Umbilical cord (tissue), 1 donor: ENCODE measurements at regions not wholly inside any gene's neighbourhood (a gene's known extent, or its start where the extent isn't known, plus 50 kb on each side); places are given as distances from the start of the nearest gene placed in this dataset.
A peak's percentile ranks its signal among the peaks of the same experiment; 100 is the strongest.

Source experiments
- DNase-seq: peaks from one replicate; pipeline ENCODE4 v3.0.0-alpha.2; 2015; ENCODE audit warnings: low spot score

DNA sequence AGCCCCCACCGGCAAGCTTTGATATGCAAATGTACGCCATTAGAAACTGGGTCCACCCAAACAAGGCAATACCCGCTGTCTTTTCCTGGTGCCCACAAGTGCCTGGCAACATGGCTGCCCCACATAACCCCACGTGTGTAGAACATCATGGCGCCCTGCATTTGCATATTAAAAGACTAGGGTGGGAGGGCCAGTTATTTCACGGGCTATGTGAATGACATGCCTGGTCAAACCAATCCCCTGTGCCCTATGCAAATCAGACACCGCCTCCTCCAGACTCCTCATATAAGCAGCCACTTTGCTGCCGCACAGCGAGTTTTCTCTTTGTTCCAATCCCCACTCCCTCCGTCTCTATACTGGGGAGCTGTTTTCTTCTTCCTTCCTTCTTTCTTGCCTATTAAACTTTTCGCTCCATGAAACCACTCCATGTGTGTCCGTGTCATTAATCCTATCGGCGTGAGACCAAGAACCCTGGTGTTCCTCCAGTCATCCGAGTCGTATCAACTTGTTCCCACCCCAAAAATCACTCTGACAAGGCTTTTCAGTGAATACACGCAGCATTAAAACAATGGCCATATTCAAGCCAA, 112.6 kb upstream of the SORBS2 start:
- no peak for DNase-seq

DNA sequence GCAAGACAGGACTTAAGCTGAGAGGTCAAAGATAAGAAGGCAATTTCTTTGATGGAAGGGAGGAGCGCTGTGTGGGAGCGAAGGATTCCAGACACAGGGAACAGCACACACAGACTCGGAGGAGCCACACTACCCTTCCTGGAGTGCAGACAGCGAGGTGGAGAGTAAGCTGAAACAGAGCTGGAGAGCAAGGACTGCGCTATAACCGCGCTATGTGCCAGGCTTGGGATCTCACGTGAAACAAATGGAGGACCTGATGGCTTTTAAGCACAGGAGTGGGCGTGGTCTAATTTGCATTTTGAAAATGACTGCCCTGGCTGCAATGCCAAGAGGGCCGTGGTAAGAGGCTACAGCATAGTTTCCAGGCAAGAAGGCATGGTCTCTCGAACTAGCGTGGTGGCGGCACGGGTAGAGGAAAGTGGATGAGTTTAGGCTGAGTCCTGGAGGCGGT, 113.9 kb upstream of the SORBS2 start:
- peak; percentile 58 for DNase-seq

DNA sequence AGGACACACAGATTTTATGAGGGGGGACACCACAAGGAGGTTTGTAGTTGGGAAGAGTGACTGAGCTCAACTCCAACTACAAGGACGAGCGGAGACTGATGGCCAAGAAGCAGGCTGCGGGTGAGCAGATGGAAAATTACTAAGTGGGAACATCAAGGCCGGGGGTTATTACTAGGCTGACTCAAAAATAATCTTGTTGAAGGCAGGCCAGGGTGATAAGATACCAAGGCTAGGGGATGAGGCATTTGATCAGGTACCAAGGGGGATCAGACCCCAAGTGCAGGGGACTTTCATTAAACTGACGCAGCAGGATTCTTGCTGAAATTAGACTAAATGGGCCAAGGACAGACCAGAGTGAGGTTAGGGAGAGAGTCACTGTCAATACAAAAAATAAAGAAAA, 119.4 kb upstream of the SORBS2 start:
- DNase-seq = no peak

DNA sequence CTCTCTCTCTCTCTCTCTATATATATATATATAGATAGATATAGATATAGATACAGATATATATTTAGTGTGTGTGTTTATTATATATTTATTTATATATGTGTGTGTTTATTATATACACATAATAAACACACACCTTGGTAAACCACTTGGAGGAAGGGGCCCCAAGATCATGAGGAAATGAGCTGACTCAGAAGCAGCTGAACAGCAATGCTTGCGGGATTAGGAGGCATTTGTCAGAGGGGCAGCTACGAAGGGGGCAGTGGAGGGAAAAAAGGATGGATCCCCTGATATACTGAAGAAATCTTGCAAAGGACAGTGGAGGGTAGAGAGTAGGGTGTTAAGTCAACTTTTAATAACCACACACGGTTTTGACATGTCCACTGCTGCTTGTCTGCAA, 120.0 kb upstream of the SORBS2 start:
- DNase-seq = peak; percentile 30

DNA sequence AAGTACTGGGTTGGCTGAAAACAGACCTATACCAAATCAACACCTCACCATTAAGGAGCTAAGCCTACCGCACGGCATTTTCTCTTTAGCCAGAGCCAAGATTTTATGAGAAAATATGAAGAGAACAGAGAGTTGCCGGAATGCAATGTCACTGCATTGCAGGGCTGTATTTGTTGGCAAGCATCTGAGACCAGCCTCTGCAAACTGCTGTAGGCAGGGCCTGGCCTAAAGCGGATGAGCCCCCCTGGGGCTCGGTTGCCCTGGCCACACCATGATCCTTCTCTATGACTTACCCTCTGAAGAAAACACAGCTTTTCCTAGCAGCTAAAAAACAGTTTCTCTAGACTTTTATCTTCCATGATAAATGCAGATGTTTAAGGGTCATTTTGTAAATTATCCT, 120.5 kb upstream of the SORBS2 start:
- DNase-seq = peak; percentile 77

DNA sequence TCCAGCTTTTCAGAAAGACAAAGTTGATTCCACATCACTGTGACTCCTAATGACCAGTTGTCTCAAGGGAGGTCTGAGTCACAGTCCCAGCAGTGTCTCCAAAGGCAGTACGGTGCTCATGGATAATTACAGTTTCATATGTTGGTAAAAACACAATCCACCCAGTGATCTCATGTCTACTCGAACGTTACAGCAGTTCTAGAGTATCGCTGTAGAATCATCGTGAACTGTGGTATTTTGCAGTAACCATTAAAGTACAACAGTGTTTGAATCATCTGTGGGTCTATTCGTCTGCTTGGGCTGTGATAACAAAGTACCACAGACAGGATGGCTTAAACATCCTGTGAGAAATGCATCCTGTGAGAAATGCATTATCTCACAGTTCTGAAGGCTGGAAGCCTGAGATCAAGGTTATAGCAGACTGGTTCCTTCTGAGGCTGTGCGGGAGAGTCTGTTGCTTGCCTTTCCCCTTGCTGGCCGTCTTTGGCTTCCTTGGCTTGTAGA, 121.1 kb upstream of the SORBS2 start:
- DNase-seq = peak; percentile 56

DNA sequence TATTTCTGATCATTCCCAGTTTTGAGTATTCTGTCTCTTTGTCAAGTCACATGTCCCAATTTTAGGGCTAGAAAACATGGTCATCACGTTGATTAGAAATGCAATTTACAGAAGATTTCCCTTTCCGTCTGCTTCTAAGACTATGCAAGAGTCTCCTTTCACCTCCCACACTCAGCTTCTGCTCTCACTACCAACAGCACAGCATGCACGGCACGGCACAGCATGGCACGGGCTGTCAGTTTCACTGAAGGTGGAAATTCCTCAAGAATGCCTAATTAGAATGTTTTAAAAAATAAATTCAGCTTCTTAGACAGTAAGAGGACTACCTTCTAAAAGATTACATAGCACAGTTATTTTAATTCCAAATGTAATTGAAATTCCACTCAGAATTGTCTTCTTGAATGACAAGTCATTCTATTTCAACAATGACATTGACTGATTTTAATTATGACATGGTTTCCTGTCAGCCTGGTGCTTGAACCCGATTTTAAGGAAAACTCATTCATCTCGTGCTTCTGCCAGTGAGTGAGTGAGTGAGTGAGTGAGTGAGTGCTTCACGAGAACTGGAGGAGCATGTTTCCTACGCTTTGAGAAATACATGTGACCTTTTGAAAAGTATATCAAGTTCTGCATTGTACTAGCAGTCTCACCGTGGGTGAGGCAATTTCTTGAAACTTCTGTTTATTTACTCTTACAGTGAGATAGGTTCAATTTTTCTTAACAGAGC, 124.8 kb upstream of the SORBS2 start:
- no peak for DNase-seq

DNA sequence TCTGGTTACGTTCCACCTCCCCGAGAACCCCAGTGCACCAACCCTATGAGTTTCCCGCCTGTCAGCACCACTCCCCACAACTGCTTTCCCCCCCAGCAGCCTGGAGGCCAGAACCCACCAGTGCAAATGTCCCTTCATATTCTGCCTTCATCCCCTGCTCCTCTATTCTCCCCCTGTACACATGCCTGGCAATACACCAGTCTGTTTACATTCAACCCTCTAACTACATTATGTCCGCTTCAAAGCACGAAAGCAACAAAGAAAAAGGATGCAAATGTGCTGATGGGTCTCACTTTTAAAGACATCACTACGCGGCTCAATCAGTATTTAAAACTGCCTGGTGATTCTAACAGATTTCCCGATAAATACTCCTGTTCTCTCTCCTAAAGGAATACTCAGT, 126.7 kb upstream of the SORBS2 start:
- no peak for DNase-seq

DNA sequence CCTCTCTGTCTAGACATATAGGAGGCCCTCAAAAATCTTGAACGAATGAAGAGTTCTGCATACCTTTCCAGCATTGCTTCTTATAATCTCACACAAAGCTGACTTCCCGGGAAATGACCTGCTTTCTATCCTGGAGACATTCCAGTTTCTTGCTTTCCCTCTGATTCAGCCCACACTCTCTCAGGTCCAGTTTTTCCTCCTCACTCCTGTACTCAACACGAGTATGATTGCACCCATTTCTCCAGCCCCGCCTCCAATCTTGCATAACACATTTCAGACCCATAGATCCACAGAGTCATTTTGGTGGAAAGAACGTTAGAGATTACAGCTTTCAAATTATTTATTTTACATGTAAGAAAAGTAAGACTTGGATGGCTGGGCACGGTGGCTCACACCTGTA, 127.5 kb upstream of the TLR3 start:
- DNase-seq = peak; percentile 17

DNA sequence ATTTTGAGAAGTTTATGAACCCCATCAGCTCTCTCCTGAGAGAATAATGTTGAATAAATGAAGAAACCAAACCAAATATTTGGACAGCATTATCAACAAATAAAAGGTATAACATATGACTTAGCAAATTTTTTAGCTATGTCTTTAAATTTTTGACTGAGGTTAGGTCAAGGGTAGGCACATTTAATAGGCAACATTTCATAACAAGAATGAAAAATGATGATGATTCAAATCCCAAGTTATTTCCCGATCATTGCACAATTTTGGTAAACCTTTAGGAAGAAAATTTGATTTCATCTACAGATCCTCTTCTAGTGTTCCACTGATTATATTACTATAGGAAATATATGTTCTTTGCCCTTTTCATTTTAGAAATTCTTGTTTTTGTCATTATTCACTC, 123.7 kb upstream of the TLR3 start:
- DNase-seq = no peak

DNA sequence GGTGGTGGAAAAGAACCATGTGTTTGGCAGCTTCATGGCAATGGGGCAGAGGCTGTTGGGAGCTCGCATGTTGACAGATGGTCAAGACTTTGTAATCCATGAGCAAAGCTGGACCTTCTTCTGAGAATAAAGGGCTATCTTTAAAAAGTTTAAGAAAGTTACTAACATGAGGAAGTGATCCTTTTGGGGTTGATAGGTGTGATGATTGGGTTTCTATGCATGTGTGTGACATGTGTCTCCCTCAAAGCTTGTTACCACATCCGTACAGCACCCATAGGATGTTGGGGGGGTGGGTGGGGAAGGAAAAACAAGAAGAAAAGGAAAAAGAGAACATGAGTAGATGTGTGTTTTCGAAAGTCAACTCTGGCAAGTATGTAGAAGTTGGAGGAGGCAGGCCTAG, 123.0 kb upstream of the TLR3 start:
- DNase-seq = no peak

DNA sequence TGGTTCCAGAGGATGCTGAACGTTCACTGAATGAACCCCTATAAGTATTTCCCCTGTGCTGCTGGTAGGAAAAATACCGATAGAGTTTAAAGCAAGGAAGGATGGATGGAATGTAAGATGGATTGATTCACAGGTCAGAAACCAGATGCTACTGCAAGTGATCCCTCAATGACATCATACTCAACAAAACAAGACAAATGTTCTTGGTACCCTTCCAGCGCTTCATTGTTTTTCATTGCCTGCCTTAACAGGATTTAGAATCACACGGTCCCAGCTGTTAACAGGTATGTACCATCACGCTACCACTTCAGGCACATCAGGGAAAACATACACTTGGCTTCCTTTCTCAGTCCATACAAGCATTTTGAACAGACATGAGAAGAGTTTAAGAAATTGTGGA, 118.1 kb upstream of the TLR3 start:
- no peak for DNase-seq

DNA sequence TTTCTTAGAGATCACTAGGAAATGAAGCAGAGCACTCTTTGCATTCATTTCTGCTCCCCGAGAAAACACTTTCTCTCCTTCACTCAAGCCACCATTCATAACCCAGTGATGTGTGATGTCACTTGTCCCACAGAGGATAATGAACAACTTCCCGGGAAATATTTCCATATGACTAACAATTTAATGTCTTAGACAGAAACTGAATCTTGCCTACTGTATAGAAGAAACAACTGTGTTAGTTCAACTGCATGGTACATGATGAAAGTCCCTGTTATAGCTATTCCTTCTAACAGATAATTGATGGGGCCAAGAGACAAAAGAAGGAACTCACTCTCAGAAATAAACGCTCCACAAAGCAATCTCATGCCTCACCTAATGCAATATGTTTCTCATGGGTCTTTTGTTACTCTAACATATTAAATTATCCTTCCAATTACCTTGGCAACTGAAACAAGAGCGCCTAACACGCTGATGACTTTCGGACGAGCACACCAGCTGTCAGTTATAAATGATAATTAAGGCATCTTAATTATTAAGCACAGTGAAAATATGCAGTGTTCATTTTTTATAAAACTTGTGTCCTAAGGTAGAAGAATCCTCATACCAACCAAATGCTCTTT, 113.7 kb upstream of the TLR3 start:
- DNase-seq = no peak

DNA sequence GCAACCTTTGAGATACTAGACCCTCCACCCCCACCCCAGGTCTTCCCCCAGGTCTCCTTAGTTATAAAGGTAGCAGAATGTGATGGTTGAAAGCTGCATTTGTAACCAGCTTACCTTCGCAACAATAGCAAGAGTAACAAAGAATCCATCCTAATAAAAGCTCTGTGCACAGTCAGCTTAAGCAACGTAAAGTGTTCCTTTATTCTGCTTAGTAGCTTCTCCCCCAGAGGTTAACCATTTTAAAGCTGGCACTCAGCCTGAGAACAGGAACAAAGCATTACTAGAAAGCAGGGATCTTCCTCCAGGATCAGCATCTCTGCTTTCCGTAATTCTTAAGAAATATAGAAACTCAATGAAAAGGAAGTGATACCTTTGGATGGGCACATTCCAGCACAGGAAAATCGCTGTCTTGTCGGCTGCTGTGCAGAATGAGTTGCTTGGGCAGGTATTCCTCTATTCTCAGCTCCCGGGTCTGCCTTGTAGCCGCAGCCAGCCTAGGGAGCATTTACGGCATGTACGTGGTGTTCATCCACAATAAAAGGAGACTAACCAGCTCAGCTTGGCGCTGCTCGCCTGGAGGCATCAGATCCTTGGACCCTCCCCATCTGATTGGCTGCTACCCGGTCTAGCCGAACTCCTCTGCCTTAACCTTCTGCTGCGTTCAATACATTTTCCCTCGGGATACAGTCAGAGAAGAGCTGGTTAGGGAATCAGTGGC, 113.0 kb upstream of the TLR3 start:
- DNase-seq = no peak

DNA sequence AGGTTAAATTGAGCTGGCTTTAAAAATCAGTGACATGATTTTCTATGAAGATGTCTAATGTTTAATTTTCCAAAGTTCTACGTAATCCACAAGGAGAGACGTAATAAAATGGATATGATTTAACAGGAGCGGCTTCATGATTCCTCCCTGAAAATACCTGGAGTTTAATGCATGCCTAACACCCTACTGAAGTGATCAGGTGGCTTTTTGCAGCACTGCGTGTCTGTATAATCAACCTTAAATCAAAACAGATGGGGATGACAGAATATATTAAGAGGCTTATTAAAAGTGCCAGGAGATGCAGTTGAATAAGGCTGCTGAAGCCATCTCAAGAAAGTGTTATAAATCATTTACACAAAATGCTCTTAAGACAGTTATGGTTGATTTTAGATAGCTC, 112.4 kb upstream of the TLR3 start:
- DNase-seq = no peak

DNA sequence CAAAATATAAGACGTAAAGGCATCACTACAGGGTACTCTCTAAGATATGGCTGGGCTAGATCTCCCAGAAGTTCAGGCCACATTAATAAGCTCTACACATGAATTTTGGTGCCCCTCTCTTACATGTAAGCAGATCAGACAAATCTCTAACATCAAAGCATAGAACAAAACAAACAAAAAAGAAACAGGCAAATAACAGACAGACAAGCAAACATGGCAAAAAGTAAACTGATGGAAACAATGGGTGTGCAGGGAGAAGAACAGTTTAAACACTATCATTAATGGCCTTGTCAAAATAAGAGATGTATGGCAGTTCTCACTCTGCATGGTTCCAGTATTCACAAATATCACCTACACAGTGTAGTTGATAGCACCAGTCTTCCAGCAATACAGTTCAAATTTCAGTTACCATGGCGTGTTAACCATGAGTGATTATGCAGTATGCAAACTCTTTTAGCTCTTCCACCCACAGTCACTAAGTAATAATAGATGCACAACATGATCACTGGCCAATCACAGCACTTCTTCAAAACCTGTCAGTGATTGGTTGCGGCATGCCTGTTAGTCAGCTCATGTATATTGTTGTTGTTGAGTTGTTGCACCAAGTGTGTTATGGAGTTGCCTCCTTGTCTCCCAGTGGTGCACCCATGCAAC, 110.7 kb upstream of the TLR3 start:
- DNase-seq = no peak

DNA sequence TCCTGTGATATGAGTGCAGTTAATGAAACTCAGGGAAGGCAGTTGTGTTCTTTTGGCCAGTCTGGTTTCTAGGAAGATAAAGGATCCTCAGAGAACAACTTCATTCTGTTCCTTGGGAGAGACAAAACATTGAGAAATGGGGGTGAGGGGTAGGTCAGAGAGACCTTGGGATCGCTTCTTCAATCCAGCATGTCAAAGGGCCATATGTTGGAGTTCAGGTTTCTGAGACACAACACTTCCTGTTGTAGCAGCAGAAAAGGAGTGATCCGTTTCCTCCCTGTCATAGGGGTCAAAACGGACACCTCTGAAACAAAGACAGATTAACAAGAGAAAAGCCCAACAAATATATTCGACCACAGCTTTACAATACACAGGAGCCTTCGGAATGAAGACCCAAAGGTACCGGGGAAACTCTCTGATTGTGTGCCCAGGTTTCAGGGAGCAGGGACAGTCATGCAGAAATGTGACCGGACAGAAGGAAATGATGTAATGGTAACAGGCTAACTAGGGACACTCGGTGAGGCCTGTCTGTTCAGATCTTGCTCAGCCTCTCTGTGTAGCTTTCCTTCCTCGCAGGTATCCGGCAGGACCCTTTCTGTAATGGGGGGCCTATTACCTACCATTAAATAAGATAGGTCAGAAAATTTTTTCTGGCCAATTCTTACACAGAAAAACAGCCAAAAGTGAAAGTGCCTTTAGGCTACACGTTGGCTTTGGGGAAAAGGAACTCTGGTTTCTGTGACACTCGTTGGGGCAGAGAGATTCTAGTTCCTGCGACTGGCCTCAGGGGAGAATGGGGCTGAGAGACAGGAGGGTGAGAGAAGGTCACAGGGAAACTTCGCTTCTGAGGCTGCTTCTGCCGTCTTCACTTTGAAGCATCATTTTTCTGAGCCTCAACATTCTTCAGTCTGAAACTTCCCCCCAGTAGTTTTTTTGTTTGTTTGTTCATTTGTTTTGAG, 103.3 kb upstream of the TLR3 start:
- no peak for DNase-seq

DNA sequence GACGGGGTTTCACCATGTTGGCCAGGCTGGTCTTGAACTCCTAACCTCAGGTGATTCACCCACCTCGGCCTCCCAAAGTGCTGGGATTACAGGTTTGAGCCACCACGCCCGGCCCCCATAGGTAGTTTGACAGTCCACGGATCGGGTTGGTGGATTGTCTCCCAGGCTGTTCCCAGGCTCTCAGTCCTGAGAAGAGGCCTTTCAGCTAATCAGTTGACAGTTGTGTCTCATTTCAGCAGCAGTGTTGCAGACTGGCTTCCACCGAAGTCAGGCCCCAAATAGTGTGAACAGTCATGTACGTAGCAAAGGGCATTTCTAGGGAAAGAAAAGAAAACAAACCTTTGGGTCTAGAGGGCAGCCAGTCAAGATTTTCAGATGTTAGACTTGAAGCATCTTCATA, 102.4 kb upstream of the TLR3 start:
- DNase-seq = no peak

DNA sequence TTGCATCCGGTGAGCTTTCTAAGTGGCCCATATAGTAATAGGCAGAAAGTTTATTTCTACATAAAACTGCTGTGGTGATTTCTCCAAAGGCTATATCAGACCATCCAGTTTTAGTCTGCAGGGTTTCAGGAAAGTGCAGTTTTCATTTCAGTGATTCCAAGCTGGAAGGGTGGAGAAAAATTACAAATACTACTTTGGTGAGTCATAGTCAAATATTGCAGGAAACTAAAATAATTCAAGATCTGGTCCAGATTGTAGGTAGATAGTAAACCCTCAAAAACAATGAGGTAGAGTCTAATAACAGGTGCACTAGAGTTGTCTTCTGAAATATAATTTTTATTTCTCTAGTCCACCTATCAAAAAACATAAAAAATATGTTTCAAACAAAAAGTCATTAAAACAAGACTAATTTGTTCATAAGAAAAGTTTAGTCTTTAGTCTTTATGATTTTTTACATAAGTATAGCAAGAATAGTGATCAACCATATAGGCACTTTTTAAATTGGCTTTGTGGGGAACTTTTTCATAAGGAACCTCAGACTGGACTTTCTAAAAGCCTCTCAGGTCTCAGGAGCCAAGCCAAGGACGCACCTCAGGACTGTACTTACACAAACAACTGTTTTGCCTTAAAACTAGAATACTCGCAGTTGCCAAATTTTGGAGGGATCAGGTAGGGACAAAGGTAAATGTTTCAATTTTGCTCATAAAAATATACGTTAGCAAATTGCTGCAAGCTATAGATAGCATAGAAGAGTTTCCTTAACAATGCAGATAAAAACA, 101.8 kb upstream of the TLR3 start:
- peak; percentile 24 for DNase-seq

DNA sequence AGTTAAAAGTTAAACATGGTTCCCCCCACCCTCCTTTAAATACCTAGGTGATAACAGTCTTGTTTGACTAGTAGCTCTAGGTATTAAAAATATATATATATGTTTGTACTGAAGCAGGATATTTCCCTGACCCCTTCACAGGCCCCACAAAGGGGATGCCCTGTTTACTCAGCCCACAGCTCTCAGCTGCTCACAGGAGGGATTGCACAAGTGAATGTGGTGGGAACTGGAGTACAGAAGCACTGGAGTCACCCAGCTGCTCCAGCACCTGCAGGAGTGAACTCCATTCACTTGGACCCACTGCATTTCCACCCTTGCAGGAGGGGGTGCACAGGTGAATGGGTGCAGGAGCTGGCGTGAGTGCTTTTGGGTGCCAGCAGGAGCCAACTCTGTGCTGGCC, 99.3 kb upstream of the TLR3 start:
- no peak for DNase-seq
